Mesendoderm (in vitro differentiated cells): ENCODE measurements at regions not wholly inside any gene's neighbourhood (a gene's known extent, or its start where the extent isn't known, plus 50 kb on each side); places are given as distances from the start of the nearest gene placed in this dataset.
"Not testable (repeated sequence)": the region's sequence is repeated elsewhere in the genome, so short reads cannot be mapped to it uniquely, and the experiment has no call there.

Experiments
- DNase-seq: peaks from one replicate; pipeline ENCODE4 v3.0.0; 2013
- H2AK5ac ChIP-seq: 2 replicates; pipeline ENCODE4 v1.6.1; 2013; ENCODE audit warnings: low read length, inconsistent platforms
- H2BK120ac ChIP-seq: 2 replicates; pipeline ENCODE4 v1.6.1; 2013; ENCODE audit warnings: low read depth, mild to moderate bottlenecking, low read length, moderate library complexity, mixed read lengths
- H2BK15ac ChIP-seq: replicated peaks from 2 replicates; pipeline ENCODE4 v1.6.1; 2013; ENCODE audit warnings: low read depth, mild to moderate bottlenecking, moderate library complexity
- H2BK5ac ChIP-seq: 2 replicates; pipeline ENCODE4 v1.6.1; 2013; ENCODE audit warnings: low read length, inconsistent platforms
- H3K18ac ChIP-seq: 2 replicates; pipeline ENCODE4 v1.6.1; 2013; ENCODE audit warnings: mild to moderate bottlenecking, low read length, mixed read lengths
- H3K23ac ChIP-seq: one replicate; pipeline ENCODE4 v1.6.1; 2013; ENCODE audit warnings: low read length
- H3K27ac ChIP-seq: 2 replicates; pipeline ENCODE4 v1.5.1; 2013; ENCODE audit warnings: low read depth, mild to moderate bottlenecking, inconsistent platforms, low read length, moderate library complexity
- H3K27me3 ChIP-seq: 2 replicates; pipeline ENCODE4 v1.6.1; 2013; ENCODE audit warnings: low read length, control low read depth, mild to moderate bottlenecking, inconsistent platforms; ENCODE audit not compliant: insufficient read depth, poor library complexity
- H3K36me3 ChIP-seq: 2 replicates; pipeline ENCODE4 v1.6.1; 2013; ENCODE audit warnings: low read length, inconsistent platforms; ENCODE audit not compliant: control insufficient read depth, insufficient read depth
- H3K4ac ChIP-seq: one replicate; pipeline ENCODE4 v1.6.1; 2013; ENCODE audit warnings: low read depth, mild to moderate bottlenecking, low read length, moderate library complexity
- H3K4me1 ChIP-seq: 2 replicates; pipeline ENCODE4 v1.6.1; 2013; ENCODE audit warnings: low read depth, low read length, inconsistent platforms; ENCODE audit not compliant: control insufficient read depth
- H3K4me2 ChIP-seq: 2 replicates; pipeline ENCODE4 v1.6.1; 2013; ENCODE audit warnings: low read length
- H3K4me3 ChIP-seq: 2 replicates; pipeline ENCODE4 v1.5.1; 2013; ENCODE audit warnings: mild to moderate bottlenecking, low read length
- H3K56ac ChIP-seq: one replicate; pipeline ENCODE4 v1.6.1; 2013; ENCODE audit warnings: low read length
- H3K79me1 ChIP-seq: 2 replicates; pipeline ENCODE4 v1.6.1; 2013; ENCODE audit warnings: low read length, inconsistent platforms
- H3K79me2 ChIP-seq: 2 replicates; pipeline ENCODE4 v1.6.1; 2013; ENCODE audit warnings: mild to moderate bottlenecking, low read length; ENCODE audit not compliant: control insufficient read depth, insufficient read depth
- H3K9ac ChIP-seq: 2 replicates; pipeline ENCODE4 v1.6.1; 2013; ENCODE audit warnings: low read length, inconsistent platforms
- H4K5ac ChIP-seq: one replicate; pipeline ENCODE4 v1.6.1; 2013; ENCODE audit warnings: low read length
- H4K8ac ChIP-seq: one replicate; pipeline ENCODE4 v1.6.1; 2013; ENCODE audit warnings: low read depth, mild to moderate bottlenecking, control low read depth, low read length, moderate library complexity
- WGBS: extraction: QIAGEN DNeasy Blood & Tissue Kit; methylation state at CpG from one replicate; pipeline ENCODE4 v1.1.7; 2013; ENCODE audit warnings: low lambda C conversion rate, missing lambda C conversion rate; ENCODE audit not compliant: insufficient coverage; ENCODE audit errors: extremely low coverage; 5-methylcytosine and 5-hydroxymethylcytosine counted together

DNA sequence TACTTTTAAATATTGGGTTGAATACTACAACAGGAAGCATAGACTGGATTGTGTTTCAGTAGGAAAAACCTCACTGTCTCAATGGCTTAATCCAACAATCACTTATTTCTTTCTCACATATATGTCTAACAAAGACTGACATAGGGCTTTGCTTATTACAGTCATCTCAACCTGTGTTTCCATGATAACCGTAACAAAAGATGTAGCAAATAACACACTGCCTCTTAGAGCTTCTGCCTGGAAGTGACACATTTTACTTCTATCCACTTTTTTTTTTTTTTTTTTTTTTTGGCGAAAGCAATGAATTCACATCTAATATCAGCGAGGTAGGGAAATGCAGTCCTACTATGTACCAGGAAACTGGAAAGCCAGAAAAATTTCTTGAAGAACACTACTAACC is 204.9 kb upstream of the CDKN2B start:
- WGBS = no CpG with 5 or more reads among the region's 3 CpGs
- Histone ChIP-seq H2BK15ac (no peak overlapping the region), H3K4me1 (no peaks in the 10 kb centered on the region), H3K4ac (no peak overlapping the region), H3K36me3 (no peaks in the 10 kb centered on the region), H3K18ac (no peak overlapping the region), H3K9ac (no peak overlapping the region), H3K27ac (no peak overlapping the region), H3K23ac (no peak overlapping the region), H3K4me3 (no peak overlapping the region), H4K5ac (no peak overlapping the region), H3K79me2 (no peaks in the 10 kb centered on the region), H4K8ac (no peak overlapping the region), H2BK120ac (no peak overlapping the region), H2AK5ac (no peak overlapping the region), H3K56ac (no peak overlapping the region), H3K79me1 (no peaks in the 10 kb centered on the region), H3K4me2 (no peak overlapping the region), H2BK5ac (no peak overlapping the region), H3K27me3 (no peaks in the 10 kb centered on the region)
- no peak for DNase-seq

- no peak overlapping the region for H3K27ac ChIP-seq
- no peak overlapping the region for H4K5ac ChIP-seq
Observed at GRCh38 chr9:22214497-22215031, 205.5 kb upstream of the CDKN2B start.

GRCh38 chr9:22215521-22215920 is 206.4 kb upstream of the CDKN2B start:
- Histone ChIP-seq H4K5ac (no peak overlapping the region), H3K36me3 (no peaks in the 10 kb centered on the region), H3K27me3 (no peaks in the 10 kb centered on the region), H3K27ac (no peak overlapping the region), H4K8ac (no peak overlapping the region), H3K79me2 (no peaks in the 10 kb centered on the region), H3K56ac (no peak overlapping the region), H3K79me1 (no peaks in the 10 kb centered on the region), H3K9ac (no peak overlapping the region), H3K4ac (no peak overlapping the region), H2AK5ac (no peak overlapping the region), H3K4me2 (no peak overlapping the region), H2BK15ac (no peak overlapping the region), H3K4me3 (no peak overlapping the region), H3K23ac (no peak overlapping the region), H2BK5ac (no peak overlapping the region), H3K18ac (no peak overlapping the region), H3K4me1 (no peaks in the 10 kb centered on the region), H2BK120ac (no peak overlapping the region)
- DNase-seq = no peak
- no CpG with 5 or more reads among the region's 3 CpGs for WGBS

More at GRCh38 chr9:22214497-22215031, 205.5 kb upstream of the CDKN2B start:
- Histone ChIP-seq H3K18ac (no peak overlapping the region), H4K8ac (no peak overlapping the region), H2BK5ac (no peak overlapping the region), H3K36me3 (no peaks in the 10 kb centered on the region), H3K79me1 (no peaks in the 10 kb centered on the region), H2AK5ac (no peak overlapping the region), H3K4me2 (no peak overlapping the region), H3K23ac (no peak overlapping the region), H3K79me2 (no peaks in the 10 kb centered on the region), H3K4ac (no peak overlapping the region), H3K9ac (no peak overlapping the region), H2BK15ac (no peak overlapping the region), H3K4me1 (no peaks in the 10 kb centered on the region), H3K4me3 (no peak overlapping the region), H2BK120ac (no peak overlapping the region), H3K27me3 (no peaks in the 10 kb centered on the region), H3K56ac (no peak overlapping the region)
- no peak for DNase-seq
- whole genome bisulfite sequencing = no CpG with 5 or more reads among the region's 2 CpGs

GRCh38 chr9:22216730-22217172 is 207.6 kb upstream of the CDKN2B start:
- Histone ChIP-seq H3K79me1 (no peaks in the 10 kb centered on the region), H3K36me3 (no peaks in the 10 kb centered on the region), H3K4me2 (no peak overlapping the region), H3K4me3 (no peak overlapping the region), H2BK120ac (no peak overlapping the region), H3K23ac (no peak overlapping the region), H3K4ac (no peak overlapping the region), H2AK5ac (no peak overlapping the region), H3K18ac (no peak overlapping the region), H3K4me1 (no peaks in the 10 kb centered on the region), H3K56ac (no peak overlapping the region), H3K27ac (no peak overlapping the region), H3K9ac (no peak overlapping the region), H4K8ac (no peak overlapping the region), H2BK15ac (no peak overlapping the region), H3K27me3 (no peaks in the 10 kb centered on the region), H4K5ac (no peak overlapping the region), H2BK5ac (no peak overlapping the region), H3K79me2 (no peaks in the 10 kb centered on the region)
- WGBS = no CpG with 5 or more reads among the region's 8 CpGs
- DNase-seq = no peak

GRCh38 chr9:22217254-22217653 is 208.1 kb upstream of the CDKN2B start:
- no peak for DNase-seq
- no CpG with 5 or more reads among the region's 2 CpGs for WGBS
- H3K4me1 ChIP-seq = no peaks in the 10 kb centered on the region
- no peak overlapping the region for H3K23ac ChIP-seq
- H2AK5ac ChIP-seq = no peak overlapping the region
- H2BK120ac ChIP-seq = no peak overlapping the region
- no peak overlapping the region for H3K9ac ChIP-seq
- H4K8ac ChIP-seq = no peak overlapping the region
- no peak overlapping the region for H3K56ac ChIP-seq
- H3K79me2 ChIP-seq = no peaks in the 10 kb centered on the region
- H3K79me1 ChIP-seq = no peaks in the 10 kb centered on the region
- H2BK5ac ChIP-seq = no peak overlapping the region
- no peak overlapping the region for H3K4me2 ChIP-seq
- no peak overlapping the region for H3K18ac ChIP-seq
- no peak overlapping the region for H3K27ac ChIP-seq
- H4K5ac ChIP-seq = no peak overlapping the region
- H3K27me3 ChIP-seq = no peaks in the 10 kb centered on the region
- H3K36me3 ChIP-seq = no peaks in the 10 kb centered on the region
- no peak overlapping the region for H2BK15ac ChIP-seq
- no peak overlapping the region for H3K4me3 ChIP-seq
- H3K4ac ChIP-seq = no peak overlapping the region

GRCh38 chr9:22225856-22226255 is 216.8 kb upstream of the CDKN2B start:
- H3K27ac ChIP-seq, H3K79me1 ChIP-seq, H3K4me1 ChIP-seq, H3K56ac ChIP-seq, H3K36me3 ChIP-seq, DNase-seq, H3K4me2 ChIP-seq, H4K5ac ChIP-seq, H2AK5ac ChIP-seq, H3K79me2 ChIP-seq, H3K23ac ChIP-seq, H3K4ac ChIP-seq, H3K4me3 ChIP-seq, H4K8ac ChIP-seq, H3K27me3 ChIP-seq, H2BK15ac ChIP-seq, H2BK120ac ChIP-seq, H2BK5ac ChIP-seq, H3K18ac ChIP-seq, H3K9ac ChIP-seq: not testable (repeated sequence)
- WGBS = no CpG with 5 or more reads among the region's 9 CpGs
